Fibroblast of lung (primary cell): ENCODE measurements at regions not wholly inside any gene's neighbourhood (a gene's known extent, or its start where the extent isn't known, plus 50 kb on each side); places are given as distances from the start of the nearest gene placed in this dataset.

Experiments used
- DNase-seq, 2 donors: peaks; one replicate each; pipeline versions ENCODE4 v3.0.0 to v3.0.0-alpha.2; 2010; ENCODE audit warnings: low read depth in 2 of 2
- H2AFZ ChIP-seq: 2 replicates; pipeline ENCODE4 v1.5.1; 2012; ENCODE audit warnings: low read length, control low read depth, inconsistent platforms
- H3K27ac ChIP-seq: 2 replicates; pipeline ENCODE4 v1.5.1; 2011; ENCODE audit warnings: low read length, control low read depth; ENCODE audit not compliant: insufficient read depth
- H3K27me3 ChIP-seq: 2 replicates; pipeline ENCODE4 v1.5.1; 2011; ENCODE audit warnings: mild to moderate bottlenecking, low read length; ENCODE audit not compliant: control insufficient read depth, insufficient read depth
- H3K36me3 ChIP-seq: 2 replicates; pipeline ENCODE4 v1.5.1; 2011; ENCODE audit warnings: low read length; ENCODE audit not compliant: control insufficient read depth, insufficient read depth
- H3K4me1 ChIP-seq: 2 replicates; pipeline ENCODE4 v1.5.1; 2011; ENCODE audit warnings: low read length; ENCODE audit not compliant: control insufficient read depth, insufficient read depth; ENCODE audit errors: extremely low read depth
- H3K4me2 ChIP-seq: 2 replicates; pipeline ENCODE4 v1.5.1; 2011; ENCODE audit warnings: low read length, control low read depth; ENCODE audit not compliant: insufficient read depth; ENCODE audit errors: extremely low read depth
- H3K4me3 ChIP-seq, 4 experiments: fragments of 200-600 bp in 1 of 4; sonication (generic) in 1 of 4; replicated peaks in 1 of 4; 2 replicates each; pipeline ENCODE4 v1.5.1; 2011 to 2016; ENCODE audit warnings: low read length in 4 of 4, low read depth in 3 of 4, mild to moderate bottlenecking in 3 of 4, control low read depth in 2 of 4, inconsistent platforms in 1 of 4, mixed read lengths in 1 of 4; ENCODE audit not compliant: insufficient read depth in 1 of 4; ENCODE audit errors: control extremely low read depth in 1 of 4
- H3K79me2 ChIP-seq: 2 replicates; pipeline ENCODE4 v1.5.1; 2012; ENCODE audit warnings: mild to moderate bottlenecking, low read length, inconsistent platforms; ENCODE audit not compliant: control insufficient read depth, insufficient read depth
- H3K9ac ChIP-seq: 2 replicates; pipeline ENCODE4 v1.5.1; 2011; ENCODE audit warnings: mild to moderate bottlenecking, low read length, control low read depth; ENCODE audit not compliant: insufficient read depth
- H3K9me3 ChIP-seq: 2 replicates; pipeline ENCODE4 v1.5.1; 2012; ENCODE audit warnings: low read depth, low read length; ENCODE audit not compliant: control insufficient read depth, insufficient read depth
- H4K20me1 ChIP-seq: 2 replicates; pipeline ENCODE4 v1.5.1; 2011; ENCODE audit warnings: low read length; ENCODE audit not compliant: control insufficient read depth, insufficient read depth; ENCODE audit errors: extremely low read depth
- CTCF ChIP-seq, 2 donors: IDR thresholded peaks in 1 of 2; conservative IDR thresholded peaks in 1 of 2; 1 replicate in 1 of 2; 2 replicates in 1 of 2; pipeline ENCODE4 v1.5.1; 2011 to 2012; ENCODE audit warnings: low read length in 2 of 2, control low read depth in 1 of 2, inconsistent platforms in 1 of 2, low read depth in 1 of 2, mild to moderate bottlenecking in 1 of 2
- EZH2 ChIP-seq: IDR thresholded peaks from 2 replicates; pipeline ENCODE4 v1.5.1; 2012; ENCODE audit warnings: low read length, control low read depth, mild to moderate bottlenecking; ENCODE audit errors: missing control alignments

GRCh38 chr15:38091078-38091645, 156.7 kb downstream of the TMCO5A start:
- no peak overlapping the region for H3K27ac ChIP-seq
- TF ChIP-seq CTCF (conservative IDR thresholded peaks at IDR 0.05 in 1 of 2, IDR thresholded peaks at IDR 0.05 in 1 of 2; ENCODE audit: low read depth in 1 of 2, low read length in 2 of 2) = no peak
- no peak for TF ChIP-seq EZH2
- no peak overlapping the region for H3K4me3 ChIP-seq
- no peaks in the 10 kb centered on the region for H3K27me3 ChIP-seq
- H3K79me2 ChIP-seq = no peaks in the 10 kb centered on the region
- H3K9me3 ChIP-seq = no peaks in the 10 kb centered on the region
- H3K9ac ChIP-seq = no peak overlapping the region
- no peaks in the 10 kb centered on the region for H4K20me1 ChIP-seq
- DNase-seq = no peak
- no peak overlapping the region for H2AFZ ChIP-seq
- H3K36me3 ChIP-seq = no peaks in the 10 kb centered on the region
- no peak overlapping the region for H3K4me2 ChIP-seq
- no peaks in the 10 kb centered on the region for H3K4me1 ChIP-seq

GRCh38 chr15:38093931-38094330, 158.7 kb upstream of the SPRED1 start:
- no peaks in the 10 kb centered on the region for H3K79me2 ChIP-seq
- H3K4me2 ChIP-seq = no peak overlapping the region
- no peak overlapping the region for H2AFZ ChIP-seq
- H3K4me3 ChIP-seq = no peak overlapping the region
- H3K36me3 ChIP-seq = no peaks in the 10 kb centered on the region
- H3K9me3 ChIP-seq = no peaks in the 10 kb centered on the region
- H3K4me1 ChIP-seq = no peaks in the 10 kb centered on the region
- TF ChIP-seq CTCF (conservative IDR thresholded peaks at IDR 0.05 in 1 of 2, IDR thresholded peaks at IDR 0.05 in 1 of 2; ENCODE audit: low read depth in 1 of 2, low read length in 2 of 2) = no peak
- no peak for TF ChIP-seq EZH2
- no peak overlapping the region for H3K27ac ChIP-seq
- DNase-seq = peak in 1 of 2 donors; percentile 11
- no peak overlapping the region for H3K9ac ChIP-seq
- no peaks in the 10 kb centered on the region for H4K20me1 ChIP-seq
- H3K27me3 ChIP-seq = no peaks in the 10 kb centered on the region

DNA sequence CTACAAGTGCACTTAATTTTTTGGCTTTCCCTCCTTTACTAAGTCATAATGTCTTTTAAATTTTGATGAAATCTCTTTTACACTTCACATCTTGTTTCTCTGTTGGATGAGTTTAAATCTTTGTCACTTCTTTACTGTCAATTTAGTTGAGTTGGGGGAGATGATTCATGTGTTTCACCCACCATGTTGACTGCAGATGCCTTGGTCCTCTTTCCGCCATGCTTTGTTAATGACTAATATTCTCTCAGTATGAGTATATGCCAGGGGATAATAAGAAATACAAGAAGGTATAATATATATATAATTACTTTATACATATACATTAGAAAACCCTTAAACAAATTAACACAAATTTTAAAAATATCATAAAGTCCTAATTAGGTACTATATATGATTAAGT, 149.7 kb upstream of the SPRED1 start:
- Histone ChIP-seq H4K20me1 (no peaks in the 10 kb centered on the region), H3K9ac (no peak overlapping the region), H3K36me3 (no peaks in the 10 kb centered on the region), H3K9me3 (no peaks in the 10 kb centered on the region), H3K27me3 (no peaks in the 10 kb centered on the region), H3K4me2 (no peak overlapping the region), H3K4me3 (no peak overlapping the region), H2AFZ (no peak overlapping the region), H3K79me2 (no peaks in the 10 kb centered on the region), H3K4me1 (no peaks in the 10 kb centered on the region), H3K27ac (no peak overlapping the region)
- TF ChIP-seq EZH2 (no peak), CTCF (conservative IDR thresholded peaks at IDR 0.05 in 1 of 2, IDR thresholded peaks at IDR 0.05 in 1 of 2; ENCODE audit: low read depth in 1 of 2, low read length in 2 of 2) (no peak)
- DNase-seq = no peak
